Activated naive CD4-positive, alpha-beta T cell treated with anti-CD3 and anti-CD28 coated beads, Interleukin-2, amount 10 ng/mL, durations not matched to agents 7 days and 5 days (primary cell): ENCODE measurements at regions not wholly inside any gene's neighbourhood (a gene's known extent, or its start where the extent isn't known, plus 50 kb on each side); places are given as distances from the start of the nearest gene placed in this dataset.
"Not testable (repeated sequence)": the region's sequence is repeated elsewhere in the genome, so short reads cannot be mapped to it uniquely, and the experiment has no call there.

Source experiments
- CTCF ChIA-PET: fragments of 350-600 bp; sonication (Branson Sonifier 250); formaldehyde crosslinking; loops from one replicate; lab custom pipeline; 2021; ENCODE audit warnings: antibody characterized with exemption; lab: Charles Lee
- DNase-seq: peaks from one replicate; pipeline ENCODE4 v3.0.0-alpha.2; 2020
- H3K27ac Mint-ChIP-seq: one replicate; pipeline ENCODE4 v1.8.0; 2021; ENCODE audit warnings: mild to moderate bottlenecking, moderate library complexity, mixed read lengths
- H3K27me3 Mint-ChIP-seq: one replicate; pipeline ENCODE4 v1.8.0; 2021; ENCODE audit warnings: mild to moderate bottlenecking, mixed read lengths
- H3K36me3 Mint-ChIP-seq: one replicate; pipeline ENCODE4 v1.8.0; 2021; ENCODE audit warnings: mixed read lengths
- H3K4me1 Mint-ChIP-seq: one replicate; pipeline ENCODE4 v1.8.0; 2021; ENCODE audit warnings: mixed read lengths
- H3K4me3 Mint-ChIP-seq: one replicate; pipeline ENCODE4 v1.8.0; 2021; ENCODE audit warnings: mild to moderate bottlenecking, moderate library complexity, mixed read lengths
- H3K9me3 Mint-ChIP-seq: one replicate; pipeline ENCODE4 v1.8.0; 2021; ENCODE audit warnings: mixed read lengths

DNA sequence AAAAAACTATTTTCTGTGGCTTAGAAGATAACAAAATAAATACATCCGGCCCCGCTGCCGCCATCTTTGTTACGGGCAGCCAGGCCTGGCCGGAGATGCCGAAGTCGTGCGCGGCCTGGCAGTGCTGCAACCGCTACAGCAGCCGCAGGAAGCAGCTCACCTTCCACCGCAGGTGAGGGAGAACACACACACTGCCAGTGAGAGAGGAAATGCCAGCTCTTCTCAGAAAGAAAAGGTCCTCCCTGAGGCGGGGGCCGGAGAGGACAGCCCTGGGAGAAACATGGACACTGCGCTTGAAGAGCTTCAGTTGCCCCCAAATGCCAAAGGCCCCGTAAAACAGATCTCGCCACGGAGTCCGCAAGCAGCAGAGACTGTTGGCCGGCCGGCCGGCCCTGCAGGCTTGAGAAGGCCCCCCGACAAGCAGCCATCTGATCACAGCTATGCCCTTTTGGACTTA lies 323.2 kb downstream of the AMY1C start:
- H3K4me1 Mint-ChIP-seq: no peaks in the 10 kb centered on the region
- H3K36me3 Mint-ChIP-seq: no peaks in the 10 kb centered on the region
- H3K27ac Mint-ChIP-seq: no peak overlapping the region
- peaks cover 6% of the 10 kb centered on the region for H3K9me3 Mint-ChIP-seq
- no peaks in the 10 kb centered on the region for H3K27me3 Mint-ChIP-seq
- H3K4me3 Mint-ChIP-seq: no peak overlapping the region
- CTCF ChIA-PET: no interaction called here
- DNase-seq: no peak

DNA sequence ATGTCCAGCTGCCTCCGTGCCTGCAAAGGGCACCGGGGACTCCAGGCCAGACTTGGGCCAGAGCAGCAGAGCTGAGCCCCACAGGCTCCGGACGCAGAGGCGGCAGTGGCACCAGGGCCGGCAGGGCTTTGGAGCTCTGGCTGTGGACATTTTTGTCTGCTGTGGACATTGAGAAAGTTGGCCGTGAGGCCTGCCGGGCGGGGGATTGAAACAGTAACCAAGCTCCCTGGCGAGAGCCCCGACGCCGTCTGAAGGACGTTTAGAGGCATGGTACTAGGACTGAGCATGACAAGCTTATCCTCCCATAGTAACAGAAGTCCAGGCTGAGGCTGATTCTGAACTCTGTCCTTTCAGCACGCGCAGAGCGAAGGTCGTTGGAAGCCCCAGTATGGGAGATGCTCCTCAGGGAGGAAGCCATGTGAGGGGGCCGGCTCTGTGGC lies 323.8 kb downstream of the AMY1C start:
- CTCF ChIA-PET: no interaction called here
- Mint-ChIP-seq H3K27ac (no peak overlapping the region), H3K9me3 (peaks cover 6% of the 10 kb centered on the region), H3K4me3 (no peak overlapping the region), H3K4me1 (no peaks in the 10 kb centered on the region), H3K27me3 (no peaks in the 10 kb centered on the region), H3K36me3 (no peaks in the 10 kb centered on the region)
- no peak for DNase-seq

DNA sequence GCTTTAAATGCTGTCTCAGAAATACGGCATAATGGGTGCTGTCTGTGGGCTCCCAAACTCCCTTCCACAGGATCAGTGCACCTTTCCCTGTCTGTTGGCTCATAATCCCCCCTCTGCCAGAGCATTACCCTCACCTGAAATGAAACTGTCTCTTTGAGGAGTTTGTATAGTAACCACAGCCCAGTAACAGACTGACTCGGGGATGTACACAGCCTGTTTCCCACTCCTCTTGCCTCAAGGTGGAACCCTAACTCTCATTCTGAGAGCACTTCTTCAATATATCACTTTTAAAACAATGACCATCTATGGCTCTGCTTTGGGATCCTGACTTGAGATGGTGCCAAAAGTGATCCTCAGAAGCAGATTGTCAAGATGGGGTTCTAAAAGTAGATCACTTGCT lies 332.5 kb downstream of the AMY1C start:
- Mint-ChIP-seq H3K27ac (no peak overlapping the region), H3K36me3 (no peaks in the 10 kb centered on the region), H3K27me3 (no peaks in the 10 kb centered on the region), H3K4me3 (no peak overlapping the region), H3K4me1 (no peaks in the 10 kb centered on the region), H3K9me3 (no peaks in the 10 kb centered on the region)
- DNase-seq: no peak
- CTCF ChIA-PET: no interaction called here

DNA sequence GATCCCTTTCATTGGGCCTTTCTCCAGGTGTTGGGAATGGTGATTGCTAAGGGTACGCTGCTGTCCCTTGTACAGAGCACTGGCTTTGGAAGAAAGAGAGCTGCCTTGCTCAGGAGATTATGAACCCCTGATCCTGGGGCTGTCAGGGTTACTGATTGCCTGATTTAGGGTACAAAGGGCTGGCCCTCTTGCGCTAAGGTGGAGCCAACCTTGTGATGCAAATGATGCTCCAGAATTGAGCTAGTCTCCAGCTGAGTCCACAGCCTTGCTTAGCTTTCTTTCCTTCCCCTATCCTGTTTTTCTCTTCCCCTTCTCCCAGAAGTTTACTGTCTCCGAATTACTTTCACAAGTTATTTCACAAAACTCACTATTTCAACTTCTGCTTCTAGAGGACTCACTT lies 334.7 kb downstream of the AMY1C start:
- Mint-ChIP-seq H3K27ac (no peak overlapping the region), H3K36me3 (no peaks in the 10 kb centered on the region), H3K9me3 (no peaks in the 10 kb centered on the region), H3K4me3 (no peak overlapping the region), H3K4me1 (no peaks in the 10 kb centered on the region), H3K27me3 (no peaks in the 10 kb centered on the region)
- no peak for DNase-seq
- CTCF ChIA-PET: no interaction called here

DNA sequence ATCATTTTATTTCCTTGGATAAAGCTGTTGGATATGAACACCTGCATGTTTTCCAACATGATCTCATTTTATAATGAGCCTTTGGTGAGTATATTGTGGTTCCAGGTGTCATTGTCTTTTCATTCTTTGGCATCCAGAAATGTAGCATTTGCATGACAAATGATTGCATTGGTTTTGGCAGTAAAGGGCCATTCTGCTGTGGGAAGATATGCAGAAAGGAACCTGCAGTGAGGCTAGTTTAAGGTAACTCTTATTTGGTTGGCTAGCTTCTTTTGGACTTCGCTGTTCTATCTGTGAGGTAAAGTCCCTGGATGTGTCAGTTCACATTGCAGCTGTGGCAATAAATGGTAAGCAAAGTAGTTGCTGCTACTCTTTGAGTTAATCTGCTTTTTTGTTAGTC lies 343.0 kb downstream of the AMY1C start:
- Mint-ChIP-seq H3K4me1 (no peaks in the 10 kb centered on the region), H3K36me3 (no peaks in the 10 kb centered on the region), H3K4me3 (no peak overlapping the region), H3K27me3 (no peaks in the 10 kb centered on the region), H3K27ac (no peak overlapping the region), H3K9me3 (peaks cover 4% of the 10 kb centered on the region)
- no peak for DNase-seq
- CTCF ChIA-PET: no interaction called here

DNA sequence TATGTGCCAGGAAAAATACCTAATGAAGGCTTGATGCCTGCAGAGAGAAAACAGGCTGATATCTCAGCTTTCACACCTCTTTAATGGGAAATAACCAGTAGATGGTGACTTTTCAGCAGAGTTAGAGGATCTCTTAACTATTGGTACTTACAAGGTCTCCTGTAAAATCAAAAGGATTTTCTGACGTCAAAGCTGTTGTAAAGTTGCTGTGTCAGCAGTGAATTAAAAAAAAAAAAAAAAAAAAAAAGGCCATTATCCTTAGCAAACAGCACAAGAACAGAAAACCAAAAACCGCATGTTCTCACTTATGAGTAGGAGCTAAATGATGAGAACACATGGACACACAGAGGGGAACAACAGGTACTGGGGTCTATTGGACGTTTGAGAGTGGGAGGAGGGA lies 349.1 kb downstream of the AMY1C start:
- no peak overlapping the region for H3K4me3 Mint-ChIP-seq
- H3K27me3 Mint-ChIP-seq: no peaks in the 10 kb centered on the region
- no peak overlapping the region for H3K27ac Mint-ChIP-seq
- no peaks in the 10 kb centered on the region for H3K4me1 Mint-ChIP-seq
- H3K36me3 Mint-ChIP-seq: no peaks in the 10 kb centered on the region
- DNase-seq: no peak
- peaks cover 4% of the 10 kb centered on the region for H3K9me3 Mint-ChIP-seq
- CTCF ChIA-PET: no interaction called here

DNA sequence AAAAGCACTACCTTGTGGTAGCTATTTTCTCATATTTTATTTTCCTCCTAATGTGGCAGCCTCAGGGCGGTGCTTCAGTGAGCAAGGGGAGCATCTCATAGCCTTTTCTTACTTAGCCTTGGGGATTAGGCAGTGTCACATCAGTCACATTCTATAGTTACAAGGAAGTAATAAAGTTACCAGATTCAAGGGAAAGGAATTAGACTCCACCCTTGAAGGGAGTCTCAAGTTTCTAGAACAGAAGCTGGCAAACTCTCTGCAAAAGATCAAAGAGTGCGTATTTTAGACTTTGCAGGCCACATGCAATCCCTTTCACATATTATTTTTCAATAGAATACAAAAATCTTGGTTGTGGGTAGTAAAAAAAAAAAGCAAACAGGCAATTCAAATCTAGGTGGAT lies 350.4 kb downstream of the AMY1C start:
- CTCF ChIA-PET: no interaction called here
- H3K27ac Mint-ChIP-seq: no peak overlapping the region
- no peaks in the 10 kb centered on the region for H3K36me3 Mint-ChIP-seq
- no peaks in the 10 kb centered on the region for H3K27me3 Mint-ChIP-seq
- H3K4me1 Mint-ChIP-seq: no peaks in the 10 kb centered on the region
- peaks cover 4% of the 10 kb centered on the region for H3K9me3 Mint-ChIP-seq
- H3K4me3 Mint-ChIP-seq: no peak overlapping the region
- DNase-seq: no peak

DNA sequence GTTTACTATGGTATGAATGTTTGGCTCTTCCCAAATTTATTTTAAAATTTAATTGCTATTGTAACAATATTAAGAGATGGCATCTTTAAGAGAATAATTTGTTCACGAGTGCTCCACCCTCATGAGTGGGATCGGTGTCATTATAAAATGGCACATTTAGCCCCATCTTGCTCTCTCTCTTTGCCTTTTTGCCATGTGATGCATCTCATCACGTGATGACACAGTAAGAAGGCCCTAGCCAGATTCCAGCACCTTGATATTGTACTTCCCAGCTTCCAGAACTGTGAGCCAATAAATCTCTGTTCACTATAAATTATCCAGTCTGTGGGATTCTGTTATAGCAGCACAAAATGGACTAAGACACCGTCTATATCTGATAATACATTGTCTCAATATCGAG lies 355.8 kb downstream of the AMY1C start:
- H3K27me3 Mint-ChIP-seq: no peaks in the 10 kb centered on the region
- no peak for DNase-seq
- H3K27ac Mint-ChIP-seq: no peak overlapping the region
- CTCF ChIA-PET: no interaction called here
- peaks cover 5% of the 10 kb centered on the region for H3K9me3 Mint-ChIP-seq
- H3K4me1 Mint-ChIP-seq: no peaks in the 10 kb centered on the region
- H3K4me3 Mint-ChIP-seq: no peak overlapping the region
- H3K36me3 Mint-ChIP-seq: no peaks in the 10 kb centered on the region

DNA sequence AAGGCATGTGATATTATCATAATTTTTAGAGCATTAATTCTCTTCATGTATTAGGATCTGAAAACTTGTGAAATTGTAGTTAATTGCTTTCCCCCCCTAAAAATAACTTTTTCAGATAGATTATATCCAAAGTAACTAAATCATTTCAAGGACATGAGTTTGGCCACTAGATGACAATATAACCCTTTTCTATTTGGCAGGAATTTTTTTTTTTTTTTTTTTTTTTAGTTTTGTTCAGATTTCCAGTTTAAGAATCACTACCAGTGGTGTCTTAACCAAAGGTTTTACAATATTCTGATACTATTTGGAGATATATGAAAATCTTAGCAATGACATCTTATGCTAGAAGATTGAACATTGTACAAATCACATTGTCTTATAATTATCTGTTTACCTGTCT lies 370.8 kb downstream of the AMY1C start:
- H3K4me1 Mint-ChIP-seq: no peaks in the 10 kb centered on the region
- no peaks in the 10 kb centered on the region for H3K27me3 Mint-ChIP-seq
- no peak for DNase-seq
- H3K27ac Mint-ChIP-seq: no peak overlapping the region
- H3K4me3 Mint-ChIP-seq: no peak overlapping the region
- CTCF ChIA-PET: no interaction called here
- H3K9me3 Mint-ChIP-seq: peaks cover 5% of the 10 kb centered on the region
- no peaks in the 10 kb centered on the region for H3K36me3 Mint-ChIP-seq

DNA sequence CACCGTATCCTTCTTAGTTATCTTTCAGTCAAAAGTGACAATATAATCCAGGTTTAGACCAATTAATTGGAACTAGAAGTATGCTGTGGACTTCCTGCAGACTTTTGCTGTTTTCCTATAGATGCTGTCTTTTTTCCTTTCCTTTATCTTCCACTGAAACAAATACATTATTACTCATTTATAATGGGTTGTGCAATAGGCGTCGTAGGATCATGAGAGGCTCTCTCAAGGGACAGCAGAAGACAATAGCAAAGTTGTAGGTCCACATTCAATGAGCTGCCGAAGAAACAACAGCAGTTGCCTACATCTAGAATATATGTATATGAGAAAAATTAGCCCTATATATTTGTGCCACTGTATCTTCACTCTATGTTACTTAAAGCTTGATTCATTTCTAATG lies 371.6 kb downstream of the AMY1C start:
- H3K4me3 Mint-ChIP-seq: no peak overlapping the region
- no peaks in the 10 kb centered on the region for H3K36me3 Mint-ChIP-seq
- CTCF ChIA-PET: no interaction called here
- no peaks in the 10 kb centered on the region for H3K4me1 Mint-ChIP-seq
- DNase-seq: no peak
- no peaks in the 10 kb centered on the region for H3K27me3 Mint-ChIP-seq
- no peak overlapping the region for H3K27ac Mint-ChIP-seq
- no peaks in the 10 kb centered on the region for H3K9me3 Mint-ChIP-seq

DNA sequence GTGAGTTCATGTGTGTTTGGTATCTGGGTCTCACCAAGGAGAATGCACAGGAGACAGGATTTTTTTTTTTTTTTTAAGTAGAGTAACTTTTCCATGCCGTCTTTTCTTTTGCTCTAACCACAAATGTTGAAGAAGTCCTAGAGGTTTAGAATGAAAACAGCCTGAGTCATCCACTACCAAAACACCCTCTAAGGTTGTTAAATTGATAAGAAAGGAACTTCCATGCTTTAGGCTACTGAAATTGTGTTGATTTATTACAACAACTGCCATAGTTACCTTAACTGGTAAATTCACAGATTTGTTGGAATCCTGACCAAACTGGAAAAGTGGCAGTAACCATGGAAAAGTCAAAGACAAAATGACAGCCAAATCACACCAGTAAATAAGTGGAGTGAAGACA lies 375.6 kb downstream of the AMY1C start:
- CTCF ChIA-PET: no interaction called here
- Mint-ChIP-seq H3K27ac (no peak overlapping the region), H3K4me1 (no peaks in the 10 kb centered on the region), H3K9me3 (peaks cover 2% of the 10 kb centered on the region), H3K4me3 (no peak overlapping the region), H3K36me3 (no peaks in the 10 kb centered on the region), H3K27me3 (no peaks in the 10 kb centered on the region)
- no peak for DNase-seq

DNA sequence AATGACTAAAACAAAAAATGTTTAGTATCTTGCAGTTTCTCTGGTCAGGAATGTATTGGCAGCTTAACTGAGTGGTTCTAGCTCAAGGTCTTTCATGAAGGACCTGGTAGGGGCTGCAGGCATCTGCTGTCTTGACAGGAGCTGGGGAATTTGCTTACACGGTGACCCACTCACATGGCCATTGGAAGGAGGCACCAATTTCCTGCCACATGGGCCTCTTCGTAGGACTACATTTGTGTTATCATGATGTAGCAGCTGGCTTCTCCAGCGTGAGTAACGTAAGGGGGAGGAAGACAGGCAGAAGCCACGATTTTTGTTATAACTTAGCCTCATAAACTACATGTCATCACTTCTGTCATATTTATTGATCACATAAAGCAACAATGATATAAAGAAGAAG lies 376.3 kb downstream of the AMY1C start:
- Mint-ChIP-seq H3K36me3 (no peaks in the 10 kb centered on the region), H3K27me3 (no peaks in the 10 kb centered on the region), H3K9me3 (peaks cover 3% of the 10 kb centered on the region)

DNA sequence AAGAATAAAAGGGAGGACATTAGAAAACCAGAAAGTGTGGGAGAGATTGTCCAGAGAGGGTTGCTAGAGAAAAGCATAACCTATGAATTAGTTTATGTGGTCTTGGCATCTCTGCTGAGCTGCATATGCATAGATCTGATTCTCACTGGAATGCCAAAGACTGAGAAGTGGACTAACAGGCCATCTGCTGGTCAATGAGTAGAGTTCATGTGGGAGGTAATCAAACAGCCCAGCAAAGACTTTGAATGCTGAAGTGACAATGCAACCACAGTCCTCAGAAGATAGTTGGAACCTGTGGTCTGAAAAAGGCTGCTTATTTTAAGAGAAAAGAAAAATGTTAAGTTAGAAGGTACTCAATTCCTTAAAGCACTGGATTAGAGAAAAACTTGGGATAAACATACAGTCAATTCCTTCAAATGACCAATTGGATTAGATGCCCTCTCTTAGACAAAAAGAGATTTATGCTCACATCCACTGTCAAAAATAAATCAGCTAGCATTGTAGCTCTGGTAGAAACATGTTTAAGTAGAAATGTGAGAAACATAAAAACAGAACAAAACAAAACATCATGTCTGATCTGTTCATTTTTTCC lies 382.8 kb downstream of the AMY1C start:
- H3K27me3 Mint-ChIP-seq: no peaks in the 10 kb centered on the region
- CTCF ChIA-PET: no interaction called here
- no peaks in the 10 kb centered on the region for H3K4me1 Mint-ChIP-seq
- no peak for DNase-seq
- H3K36me3 Mint-ChIP-seq: no peaks in the 10 kb centered on the region
- H3K9me3 Mint-ChIP-seq: peaks cover 9% of the 10 kb centered on the region
- no peak overlapping the region for H3K4me3 Mint-ChIP-seq
- no peak overlapping the region for H3K27ac Mint-ChIP-seq

More for the DNA sequence above, 376.3 kb downstream of the AMY1C start:
- H3K4me1 Mint-ChIP-seq: no peaks in the 10 kb centered on the region
- H3K4me3 Mint-ChIP-seq: no peak overlapping the region
- CTCF ChIA-PET: no interaction called here
- no peak overlapping the region for H3K27ac Mint-ChIP-seq
- no peak for DNase-seq

DNA sequence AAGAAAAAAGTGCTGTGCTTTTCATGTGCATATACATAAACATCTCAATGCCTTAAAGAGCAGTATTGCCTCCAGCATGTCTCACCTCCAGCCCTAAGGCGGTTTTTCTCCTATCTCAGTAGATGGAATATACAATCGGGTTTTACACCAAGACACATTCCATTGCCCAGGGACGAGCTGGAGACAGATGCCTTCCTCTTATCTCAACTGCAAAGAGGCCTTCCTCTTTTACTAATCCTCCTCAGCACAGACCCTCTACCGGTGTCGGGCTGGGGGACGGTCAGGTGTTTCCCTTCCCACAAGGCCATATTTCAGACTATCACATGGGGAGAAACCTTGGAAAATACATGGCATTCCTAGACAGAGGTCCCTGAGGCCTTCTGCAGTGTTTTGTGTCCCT lies 385.3 kb downstream of the AMY1C start:
- H3K9me3 Mint-ChIP-seq: peaks cover 15% of the 10 kb centered on the region
- CTCF ChIA-PET, H3K27ac Mint-ChIP-seq, H3K4me1 Mint-ChIP-seq, DNase-seq, H3K4me3 Mint-ChIP-seq, H3K27me3 Mint-ChIP-seq, H3K36me3 Mint-ChIP-seq: not testable (repeated sequence)

DNA sequence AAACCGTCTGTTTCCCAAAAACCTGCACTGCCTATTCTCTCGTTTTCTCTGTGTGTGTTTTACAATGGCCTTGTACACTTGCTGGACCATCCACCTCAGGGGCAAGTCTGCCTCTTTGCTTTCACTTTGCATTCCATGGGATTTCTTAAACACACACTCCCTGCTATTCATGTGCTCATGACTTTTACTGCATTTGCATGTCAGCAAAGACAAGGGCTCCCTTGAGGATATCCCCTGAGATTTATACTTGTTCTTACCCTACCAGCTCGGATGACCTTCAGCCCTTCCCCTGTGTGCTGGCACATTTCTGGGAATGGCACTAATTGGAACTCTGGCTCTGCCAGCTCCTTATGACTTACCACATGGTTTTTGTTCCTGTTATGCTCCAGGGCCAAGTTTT lies 386.9 kb downstream of the AMY1C start:
- Mint-ChIP-seq H3K9me3 (peaks cover 16% of the 10 kb centered on the region), H3K27me3 (no peaks in the 10 kb centered on the region), H3K4me3 (no peak overlapping the region), H3K36me3 (no peaks in the 10 kb centered on the region), H3K27ac (no peak overlapping the region), H3K4me1 (no peaks in the 10 kb centered on the region)
- no peak for DNase-seq
- CTCF ChIA-PET: no interaction called here

DNA sequence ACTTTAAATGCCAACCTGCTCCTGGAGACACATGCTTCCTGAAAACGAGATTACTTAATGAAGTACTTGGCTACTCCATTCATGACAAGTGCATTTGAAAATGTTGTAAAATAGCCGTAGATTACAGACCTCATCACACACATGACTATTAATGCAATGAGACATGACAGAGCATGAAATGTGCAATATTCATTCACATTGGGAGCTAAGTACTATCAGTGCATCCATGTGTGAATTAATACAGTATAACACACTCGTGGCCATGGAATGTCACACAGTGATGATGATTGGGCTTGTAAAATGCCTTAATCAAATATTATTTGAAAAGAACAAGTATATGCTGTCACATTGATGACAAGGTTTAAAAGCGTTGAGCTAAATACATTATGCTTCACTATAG lies 407.0 kb downstream of the AMY1C start:
- no peaks in the 10 kb centered on the region for H3K36me3 Mint-ChIP-seq
- DNase-seq: no peak
- peaks cover 7% of the 10 kb centered on the region for H3K9me3 Mint-ChIP-seq
- no peak overlapping the region for H3K27ac Mint-ChIP-seq
- H3K27me3 Mint-ChIP-seq: no peaks in the 10 kb centered on the region
- no peaks in the 10 kb centered on the region for H3K4me1 Mint-ChIP-seq
- CTCF ChIA-PET: no interaction called here
- no peak overlapping the region for H3K4me3 Mint-ChIP-seq
